ENCODE measurements at regions not wholly inside any gene's neighbourhood (a gene's known extent, or its start where the extent isn't known, plus 50 kb on each side); places are given as distances from the start of the nearest gene placed in this dataset.

DNA sequence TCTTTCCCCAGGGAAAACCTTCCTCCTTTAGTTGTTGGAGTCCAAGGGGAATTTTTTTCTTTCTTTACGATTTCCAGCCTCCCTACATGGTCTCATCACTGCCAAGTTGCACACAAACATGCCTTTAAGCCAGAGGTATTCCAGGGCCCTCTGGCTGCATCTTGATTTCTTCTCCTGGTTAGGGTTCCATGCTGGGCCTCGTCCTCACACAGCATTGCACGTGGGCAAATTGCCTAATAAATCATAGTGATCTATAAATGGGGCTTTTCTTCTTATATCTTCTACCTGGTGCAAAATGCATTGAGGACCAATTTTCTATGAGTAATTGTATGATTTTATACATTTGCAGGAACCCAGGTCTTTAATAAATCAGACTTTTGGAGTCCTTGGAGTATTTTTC, 284.2 kb downstream of the C7orf25 start:
- 68% methylated on average over 3 of the region's 3 CpGs for WGBS
- no peaks in the 10 kb centered on the region for H3K9me3 ChIP-seq
- no peak for DNase-seq (ENCODE audit: low spot score in 2 of 2)
- H3K27me3 ChIP-seq, result no peaks in the 10 kb centered on the region
- no peaks in the 10 kb centered on the region for H3K36me3 ChIP-seq
- TF ChIP-seq POLR2AphosphoS5 (IDR thresholded peaks at IDR 0.05), result no peak
- TF ChIP-seq POLR2A (IDR thresholded peaks at IDR 0.05), result no peak
- no peak for TF ChIP-seq CTCF (IDR thresholded peaks at IDR 0.05)
- TF ChIP-seq EP300 (IDR thresholded peaks at IDR 0.05), result no peak
- H3K27ac ChIP-seq, result no peak overlapping the region
- H3K4me3 ChIP-seq, result no peak overlapping the region
- H3K4me1 ChIP-seq, result peaks cover 2% of the 10 kb centered on the region

DNA sequence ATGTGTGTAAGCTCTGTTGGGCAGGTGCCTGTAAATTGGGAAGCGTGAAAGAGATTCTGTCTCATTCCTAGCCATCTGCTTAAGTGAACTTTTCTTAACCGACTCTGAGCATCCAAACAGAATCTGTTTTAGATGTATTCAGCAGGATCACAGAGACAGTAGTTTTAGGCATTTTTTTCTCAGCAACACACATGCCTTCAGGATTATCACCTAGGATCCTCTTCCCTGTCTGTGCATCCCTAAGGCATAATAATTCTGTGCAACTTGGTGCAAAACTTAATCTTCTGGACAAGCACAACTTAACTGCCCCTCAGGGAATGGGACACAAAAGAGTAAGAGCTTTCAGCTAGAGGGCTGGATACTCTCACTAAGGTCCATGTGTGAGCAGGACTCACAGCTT, 284.8 kb downstream of the C7orf25 start:
- no peak for DNase-seq (ENCODE audit: low spot score in 2 of 2)
- H3K4me1 ChIP-seq, result peaks cover 2% of the 10 kb centered on the region
- H3K4me3 ChIP-seq, result no peak overlapping the region
- no peak overlapping the region for H3K27ac ChIP-seq
- TF ChIP-seq POLR2AphosphoS5 (IDR thresholded peaks at IDR 0.05) (no peak), EP300 (IDR thresholded peaks at IDR 0.05) (no peak), CTCF (IDR thresholded peaks at IDR 0.05) (no peak), POLR2A (IDR thresholded peaks at IDR 0.05) (no peak)
- H3K36me3 ChIP-seq, result no peaks in the 10 kb centered on the region
- no peaks in the 10 kb centered on the region for H3K27me3 ChIP-seq
- 64% methylated on average over 2 of the region's 2 CpGs for WGBS
- H3K9me3 ChIP-seq, result no peaks in the 10 kb centered on the region

DNA sequence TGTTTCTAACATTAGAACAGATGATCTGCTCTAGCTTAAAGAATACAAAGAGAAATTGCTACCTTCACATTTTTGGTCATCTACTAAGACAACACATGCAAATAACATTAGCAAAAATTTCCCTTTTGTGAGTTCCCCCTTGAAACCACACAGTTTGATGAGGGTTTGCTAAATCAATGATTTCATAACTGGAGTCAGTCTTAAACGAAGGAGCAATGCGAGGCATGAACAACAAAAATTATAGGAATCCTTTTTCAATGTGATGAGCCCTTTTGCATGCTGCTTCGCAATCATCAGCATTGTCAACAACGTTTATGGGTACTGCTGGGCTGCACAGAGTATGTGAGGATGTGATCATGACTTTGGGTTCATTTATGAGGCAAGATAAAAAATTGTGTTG, 286.4 kb downstream of the C7orf25 start:
- no peak for TF ChIP-seq POLR2A (IDR thresholded peaks at IDR 0.05)
- no peak for TF ChIP-seq POLR2AphosphoS5 (IDR thresholded peaks at IDR 0.05)
- no peak for TF ChIP-seq EP300 (IDR thresholded peaks at IDR 0.05)
- no peak for TF ChIP-seq CTCF (IDR thresholded peaks at IDR 0.05)
- Histone ChIP-seq H3K9me3 (no peaks in the 10 kb centered on the region), H3K27ac (no peak overlapping the region), H3K36me3 (no peaks in the 10 kb centered on the region), H3K27me3 (no peaks in the 10 kb centered on the region), H3K4me3 (no peak overlapping the region), H3K4me1 (peaks cover 6% of the 10 kb centered on the region)
- WGBS, result 93% methylated on average over 4 of the region's 4 CpGs
- DNase-seq (ENCODE audit: low spot score in 2 of 2), result no peak

- Histone ChIP-seq H3K36me3 (no peaks in the 10 kb centered on the region), H3K27ac (no peak overlapping the region), H3K27me3 (no peaks in the 10 kb centered on the region), H3K9me3 (no peaks in the 10 kb centered on the region), H3K4me1 (peaks cover 6% of the 10 kb centered on the region), H3K4me3 (no peak overlapping the region)
- TF ChIP-seq EP300 (IDR thresholded peaks at IDR 0.05) (no peak), CTCF (IDR thresholded peaks at IDR 0.05) (no peak), POLR2A (IDR thresholded peaks at IDR 0.05) (no peak), POLR2AphosphoS5 (IDR thresholded peaks at IDR 0.05) (no peak)
- no peak for DNase-seq (ENCODE audit: low spot score in 2 of 2)
Measured at GRCh38 chr7:42624471-42624870, 287.4 kb downstream of the C7orf25 start.

DNA sequence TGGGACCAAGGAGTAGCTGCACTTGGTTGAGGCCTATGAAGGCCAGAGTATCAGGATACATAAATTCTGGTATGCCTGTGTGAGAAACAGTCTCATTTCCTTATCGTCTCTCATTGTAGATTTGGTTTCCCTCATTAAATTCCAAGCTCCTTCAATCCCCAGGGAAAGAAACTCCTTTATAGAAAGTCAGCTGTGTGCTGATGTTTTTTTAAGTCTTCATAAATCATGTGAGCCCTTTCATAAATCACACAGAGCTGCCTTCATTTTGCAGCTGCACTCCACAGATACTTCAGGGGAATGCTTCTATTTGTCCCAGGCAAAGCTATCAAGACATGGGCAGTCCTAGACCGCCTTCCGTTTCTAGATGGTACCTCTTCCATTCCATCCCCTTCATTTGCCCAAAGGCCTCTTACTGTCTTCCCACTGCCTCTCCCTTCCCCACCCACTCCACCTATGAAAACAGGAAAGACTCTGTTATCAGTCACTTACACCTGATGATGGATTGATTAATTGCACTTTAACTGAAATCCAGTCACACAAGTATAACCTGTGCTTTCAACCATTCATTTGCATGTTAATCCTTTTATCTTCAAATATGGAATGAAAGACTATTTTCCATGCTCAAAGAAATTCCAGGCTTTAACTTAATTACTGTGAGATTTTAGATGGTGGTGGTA, 290.2 kb downstream of the C7orf25 start:
- Histone ChIP-seq H3K27me3 (no peaks in the 10 kb centered on the region), H3K9me3 (no peaks in the 10 kb centered on the region), H3K36me3 (no peaks in the 10 kb centered on the region), H3K4me1 (peaks cover 24% of the 10 kb centered on the region), H3K27ac (no peak overlapping the region), H3K4me3 (no peak overlapping the region)
- DNase-seq (ENCODE audit: low spot score in 2 of 2), result no peak
- TF ChIP-seq POLR2AphosphoS5 (IDR thresholded peaks at IDR 0.05), result no peak
- no peak for TF ChIP-seq POLR2A (IDR thresholded peaks at IDR 0.05)
- no peak for TF ChIP-seq CTCF (IDR thresholded peaks at IDR 0.05)
- no peak for TF ChIP-seq EP300 (IDR thresholded peaks at IDR 0.05)
- WGBS, result 51% methylated on average over 3 of the region's 3 CpGs

Data from suprapubic skin (tissue), 4 donors.